SK-N-MC (cell line): ENCODE measurements at regions not wholly inside any gene's neighbourhood (a gene's known extent, or its start where the extent isn't known, plus 50 kb on each side); places are given as distances from the start of the nearest gene placed in this dataset.

Source experiments
- EZH2 ChIP-seq: fragments of 200-600 bp; sonication (generic); IDR thresholded peaks from one replicate; pipeline ENCODE4 v1.6.1; 2017; ENCODE audit warnings: antibody characterized with exemption
- FOXP2 ChIP-seq: optimal IDR thresholded peaks from 2 replicates; pipeline ENCODE3; 2011; ENCODE audit warnings: mild to moderate bottlenecking, moderate library complexity; ENCODE audit not compliant: insufficient read depth; ENCODE audit errors: extremely low read length, control extremely low read depth
- POLR2AphosphoS5 ChIP-seq: IDR thresholded peaks from 2 replicates; pipeline ENCODE4 v1.6.1; 2012; ENCODE audit warnings: mild to moderate bottlenecking, low read depth, low read length, borderline replicate concordance

DNA sequence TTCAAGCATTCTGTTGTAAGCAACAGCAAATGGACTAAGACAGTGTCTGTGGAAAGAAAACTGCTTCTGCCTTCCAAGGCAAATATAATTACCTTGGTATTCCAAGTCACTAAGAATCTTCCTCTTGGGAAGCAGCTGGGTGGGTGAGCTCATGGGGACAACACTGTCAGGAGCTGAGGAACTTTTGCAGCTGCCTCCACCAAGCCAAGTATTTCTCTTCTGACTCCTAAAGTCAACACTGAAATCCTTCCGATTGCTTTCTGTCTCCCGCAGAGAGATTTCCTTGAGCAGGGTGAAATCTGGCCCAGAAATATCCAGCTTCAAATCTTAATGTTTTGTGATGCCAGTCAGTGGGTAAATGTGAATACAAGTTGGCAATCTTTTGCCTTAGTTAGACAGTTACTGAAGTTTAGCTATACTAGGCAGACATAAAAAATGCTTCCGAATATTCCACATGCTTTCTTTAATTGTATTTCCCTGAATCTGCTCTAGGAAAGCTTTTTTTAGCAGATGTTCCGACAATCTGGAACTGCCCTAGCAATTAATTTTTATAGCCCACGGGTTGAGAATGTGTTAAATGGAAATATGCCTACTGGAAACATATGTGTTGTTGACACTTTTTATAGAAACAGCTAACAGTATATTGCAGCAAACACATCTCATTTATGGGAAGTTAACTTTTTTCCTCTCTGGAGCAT, 369.9 kb upstream of the DAB2 start:
- TF ChIP-seq EZH2: no peak
- TF ChIP-seq POLR2AphosphoS5: no peak; the same call in 1 of the 2 replicates
- no peak for TF ChIP-seq FOXP2
